Liver (tissue), 8 donors: ENCODE measurements at regions not wholly inside any gene's neighbourhood (a gene's known extent, or its start where the extent isn't known, plus 50 kb on each side); places are given as distances from the start of the nearest gene placed in this dataset.

Source experiments
- DNase-seq: peaks from one replicate; pipeline ENCODE4 v3.0.0-alpha.2; 2017; ENCODE audit warnings: low spot score
- H3K27ac ChIP-seq, 2 donors: one replicate each; pipeline ENCODE4 v1.7.0; 2013; ENCODE audit warnings: inconsistent platforms in 2 of 2, low read length in 2 of 2, control low read depth in 1 of 2, low read depth in 1 of 2, mild to moderate bottlenecking in 1 of 2
- H3K27me3 ChIP-seq, 4 donors: one replicate each; pipeline versions ENCODE4 v1.6.1 to v1.7.0; 2013; ENCODE audit warnings: low read length in 3 of 4, inconsistent platforms in 1 of 4, mild to moderate bottlenecking in 1 of 4, moderate library complexity in 1 of 4; ENCODE audit not compliant: control insufficient read depth in 4 of 4, insufficient read depth in 4 of 4
- H3K36me3 ChIP-seq, 4 donors: one replicate each; pipeline versions ENCODE4 v1.6.1 to v1.7.0; 2013; ENCODE audit warnings: low read length in 3 of 4, mild to moderate bottlenecking in 3 of 4, low read depth in 1 of 4, moderate library complexity in 1 of 4; ENCODE audit not compliant: control insufficient read depth in 4 of 4, insufficient read depth in 3 of 4
- H3K4me1 ChIP-seq, 4 donors: one replicate each; pipeline versions ENCODE4 v1.6.1 to v1.7.0; 2013; ENCODE audit warnings: low read length in 3 of 4, mild to moderate bottlenecking in 3 of 4, moderate library complexity in 1 of 4; ENCODE audit not compliant: control insufficient read depth in 4 of 4, insufficient read depth in 4 of 4
- H3K4me3 ChIP-seq, 3 donors: one replicate each; pipeline versions ENCODE4 v1.6.1 to v1.7.0; 2013; ENCODE audit warnings: low read length in 3 of 3, control low read depth in 1 of 3, low read depth in 1 of 3, mild to moderate bottlenecking in 1 of 3
- H3K9ac ChIP-seq, 2 donors: one replicate each; pipeline ENCODE4 v1.7.0; 2013; ENCODE audit warnings: low read length in 2 of 2, mild to moderate bottlenecking in 2 of 2, moderate library complexity in 2 of 2, control low read depth in 1 of 2, low read depth in 1 of 2
- H3K9me3 ChIP-seq, 4 donors: one replicate each; pipeline versions ENCODE4 v1.6.1 to v1.7.0; 2013; ENCODE audit warnings: low read length in 3 of 4; ENCODE audit not compliant: control insufficient read depth in 4 of 4
- CTCF ChIP-seq: fragments of 150-350 bp; IDR thresholded peaks from 2 replicates; pipeline ENCODE4 v1.5.1; 2017; ENCODE audit warnings: improper control_type of control experiment, low read depth, low read length; ENCODE audit not compliant: missing input control
- EGR1 ChIP-seq, 2 donors: IDR thresholded peaks; 2 replicates each; pipeline ENCODE4 v1.6.1; 2016 to 2018; ENCODE audit warnings: antibody characterized with exemption in 2 of 2, low read depth in 2 of 2
- FOXA1 ChIP-seq: IDR thresholded peaks from 2 replicates; pipeline ENCODE4 v1.6.1; 2016; ENCODE audit warnings: antibody characterized with exemption
- FOXA2 ChIP-seq: IDR thresholded peaks from 2 replicates; pipeline ENCODE4 v1.6.1; 2016; ENCODE audit warnings: antibody characterized with exemption
- GABPA ChIP-seq, 2 donors: IDR thresholded peaks in 1 of 2; conservative IDR thresholded peaks in 1 of 2; 2 replicates each; pipeline ENCODE4 v1.6.1; 2016; ENCODE audit warnings: antibody characterized with exemption in 2 of 2, mild to moderate bottlenecking in 1 of 2, moderate library complexity in 1 of 2
- HNF4A ChIP-seq, 2 donors: conservative IDR thresholded peaks; 2 replicates each; pipeline ENCODE4 v1.6.1; 2016; ENCODE audit warnings: antibody characterized with exemption in 2 of 2, mild to moderate bottlenecking in 2 of 2
- MAX ChIP-seq: IDR thresholded peaks from 2 replicates; pipeline ENCODE4 v1.6.1; 2016; ENCODE audit warnings: antibody characterized with exemption
- NR2F2 ChIP-seq: IDR thresholded peaks from 2 replicates; pipeline ENCODE4 v1.6.1; 2016; ENCODE audit warnings: antibody characterized with exemption
- RAD21 ChIP-seq, 2 donors: IDR thresholded peaks; 2 replicates each; pipeline ENCODE4 v1.6.1; 2016; ENCODE audit warnings: antibody characterized with exemption in 2 of 2, mild to moderate bottlenecking in 2 of 2
- REST ChIP-seq: IDR thresholded peaks from 2 replicates; pipeline ENCODE4 v1.6.1; 2016; ENCODE audit warnings: antibody characterized with exemption, mild to moderate bottlenecking
- RXRA ChIP-seq, 2 donors: IDR thresholded peaks; 2 replicates each; pipeline ENCODE4 v1.6.1; 2017 to 2018; ENCODE audit warnings: antibody characterized with exemption in 2 of 2, mild to moderate bottlenecking in 1 of 2
- TAF1 ChIP-seq: conservative IDR thresholded peaks from 2 replicates; pipeline ENCODE4 v1.6.1; 2016; ENCODE audit warnings: antibody characterized with exemption, mild to moderate bottlenecking
- ZBTB33 ChIP-seq: IDR thresholded peaks from 2 replicates; pipeline ENCODE4 v1.6.1; 2016; ENCODE audit warnings: antibody characterized with exemption
- WGBS: extraction: QIAGEN DNeasy Blood & Tissue Kit; methylation state at CpG from one replicate; pipeline ENCODE4 v1.1.7; 2013; 5-methylcytosine and 5-hydroxymethylcytosine counted together
- donor health status: healthy.
- donor health status: healthy.
- donor health status: healthy.
- donor health status: healthy.
- donor health status: healthy.

GRCh38 chr2:146429366-146429765, 1415.5 kb upstream of the ACVR2A start:
- no peak for DNase-seq
- Histone ChIP-seq H3K36me3 (no peaks in the 10 kb centered on the region), H3K4me3 (no peak overlapping the region), H3K9me3 (no peaks in the 10 kb centered on the region), H3K27ac (no peak overlapping the region), H3K4me1 (no peaks in the 10 kb centered on the region), H3K27me3 (no peaks in the 10 kb centered on the region), H3K9ac (no peak overlapping the region)
- TF ChIP-seq CTCF (no peak), EGR1 (IDR thresholded peaks at IDR 0.05; ENCODE audit: low read depth in 2 of 2) (no peak), FOXA2 (no peak), REST (no peak), FOXA1 (no peak), NR2F2 (no peak), TAF1 (no peak), HNF4A (conservative IDR thresholded peaks at IDR 0.05) (no peak)

GRCh38 chr2:146417942-146418341, 1426.9 kb upstream of the ACVR2A start:
- TF ChIP-seq RAD21 (IDR thresholded peaks at IDR 0.05) (no peak), FOXA1 (no peak), CTCF (no peak), EGR1 (IDR thresholded peaks at IDR 0.05; ENCODE audit: low read depth in 2 of 2) (no peak), MAX (no peak), GABPA (IDR thresholded peaks at IDR 0.05 in 1 of 2, conservative IDR thresholded peaks at IDR 0.05 in 1 of 2) (no peak), NR2F2 (no peak), TAF1 (no peak), REST (no peak), HNF4A (conservative IDR thresholded peaks at IDR 0.05) (no peak), FOXA2 (no peak), ZBTB33 (no peak), RXRA (IDR thresholded peaks at IDR 0.05) (no peak)
- WGBS = 85% methylated on average over 2 of the region's 2 CpGs
- Histone ChIP-seq H3K4me3 (no peak overlapping the region), H3K27ac (no peak overlapping the region), H3K4me1 (no peaks in the 10 kb centered on the region), H3K9ac (no peak overlapping the region), H3K9me3 (no peaks in the 10 kb centered on the region), H3K36me3 (no peaks in the 10 kb centered on the region), H3K27me3 (no peaks in the 10 kb centered on the region)
- no peak for DNase-seq
